GM12878 (cell line): ENCODE measurements at regions not wholly inside any gene's neighbourhood (a gene's known extent, or its start where the extent isn't known, plus 50 kb on each side); places are given as distances from the start of the nearest gene placed in this dataset.

ENCODE experiments used
- ATAC-seq: fragments of 200-7000 bp; cut with Tn5 transposase; 3 replicates; pipeline ENCODE4 v1.9.1; 2020; ENCODE audit warnings: mild to moderate bottlenecking, moderate library complexity
- BruUV-seq: library from RNA; stranded (reverse); fragments of 400-500 nt; replicated peaks from 2 replicates; lab custom pipeline; 2021; lab: Mats Ljungman, UMichigan
- CTCF ChIA-PET: fragments of 300-600 bp; sonication (Branson Sonifier 250); formaldehyde crosslinking; extraction: SDS; loops from one replicate; lab custom pipeline; 2021; ENCODE audit warnings: inconsistent platforms; lab: Yijun Ruan, JAX
- POLR2A ChIA-PET: fragments of 350-600 bp; formaldehyde crosslinking; extraction: SDS; loops from one replicate; lab custom pipeline; 2021; ENCODE audit warnings: inconsistent platforms; lab: Charles Lee
- RAD21 ChIA-PET: fragments of 300-600 bp; sonication (Branson Sonifier 250); formaldehyde crosslinking; loops from one replicate; lab custom pipeline; 2023; ENCODE audit warnings: antibody characterized with exemption; ENCODE audit not compliant: unreplicated experiment; lab: Charles Lee
- SMC1A ChIA-PET: fragments of 300-600 bp; sonication (Branson Sonifier 250); formaldehyde crosslinking; loops from one replicate; lab custom pipeline; 2023; ENCODE audit not compliant: unreplicated experiment, uncharacterized antibody; lab: Charles Lee
- DNase-seq: peaks from one replicate; pipeline ENCODE4 v3.0.0-alpha.2; 2011; ENCODE audit warnings: low read depth, low spot score
- FAIRE-seq: peaks from 3 replicates; lab custom pipeline; 2011; peaks lifted over from hg19 to GRCh38; lab: Jason Lieb, UNC
- H2AFZ ChIP-seq: 2 replicates; pipeline ENCODE4 v1.6.0; 2011; ENCODE audit warnings: low read depth, low read length, control low read depth; ENCODE audit not compliant: control insufficient read depth
- H3K27ac ChIP-seq: 2 replicates; pipeline ENCODE4 v1.5.1; 2011; ENCODE audit warnings: control low read depth; ENCODE audit not compliant: control insufficient read depth, insufficient read depth
- H3K27me3 ChIP-seq, 2 experiments: replicated peaks in 1 of 2; 2 replicates each; pipeline versions ENCODE4 v1.6.0 to v1.6.1; 2011; ENCODE audit warnings: low read length in 1 of 2; ENCODE audit not compliant: control insufficient read depth in 2 of 2, insufficient read depth in 2 of 2
- H3K36me3 ChIP-seq, 2 experiments: 2 replicates each; pipeline ENCODE4 v1.5.1; 2011; ENCODE audit warnings: low read length in 1 of 2; ENCODE audit not compliant: control insufficient read depth in 2 of 2, insufficient read depth in 2 of 2
- H3K4me1 ChIP-seq: 2 replicates; pipeline ENCODE4 v1.6.1; 2011; ENCODE audit warnings: mild to moderate bottlenecking, low read length, moderate library complexity, mixed read lengths; ENCODE audit not compliant: control insufficient read depth, insufficient read depth
- H3K4me2 ChIP-seq: 2 replicates; pipeline ENCODE4 v1.6.0; 2011; ENCODE audit warnings: control low read depth; ENCODE audit not compliant: control insufficient read depth, insufficient read depth
- H3K4me3 ChIP-seq: fragments of 200-600 bp; sonication (generic); 2 replicates; pipeline ENCODE4 v1.5.1; 2016
- H3K79me2 ChIP-seq: 2 replicates; pipeline ENCODE4 v1.6.0; 2011; ENCODE audit warnings: low read length; ENCODE audit not compliant: control insufficient read depth, insufficient read depth
- H3K9ac ChIP-seq: 2 replicates; pipeline ENCODE4 v1.8.0; 2011; ENCODE audit warnings: low read length, control low read depth, mixed read lengths; ENCODE audit not compliant: control insufficient read depth, insufficient read depth
- H3K9me3 ChIP-seq: replicated peaks from 3 replicates; pipeline ENCODE4 v1.5.1; 2011; ENCODE audit warnings: mild to moderate bottlenecking, low read length; ENCODE audit not compliant: control insufficient read depth, insufficient read depth
- H4K20me1 ChIP-seq: 2 replicates; pipeline ENCODE4 v1.6.0; 2011; ENCODE audit not compliant: control insufficient read depth, insufficient read depth
- CBFB ChIP-seq: IDR thresholded peaks from 2 replicates; pipeline ENCODE4 v1.6.1; 2016; ENCODE audit warnings: antibody characterized with exemption, low read depth
- CBX3 ChIP-seq: fragments of 200-600 bp; sonication (generic); IDR thresholded peaks from 2 replicates; pipeline ENCODE4 v1.6.1; 2016; ENCODE audit warnings: low read depth, borderline replicate concordance
- CHD4 ChIP-seq: fragments of 200-600 bp; sonication (generic); IDR thresholded peaks from 2 replicates; pipeline ENCODE4 v1.6.1; 2016; ENCODE audit warnings: mild to moderate bottlenecking
- ESRRA ChIP-seq: IDR thresholded peaks from 2 replicates; pipeline ENCODE4 v1.6.1; 2012; ENCODE audit warnings: mild to moderate bottlenecking, low read length, improper control_type of control experiment
- GABPA ChIP-seq: IDR thresholded peaks from 2 replicates; pipeline ENCODE4 v1.6.1; 2014; ENCODE audit warnings: antibody characterized with exemption, low read depth, mild to moderate bottlenecking, inconsistent platforms
- RAD21 ChIP-seq: IDR thresholded peaks from 2 replicates; pipeline ENCODE4 v1.6.1; 2011; ENCODE audit warnings: mild to moderate bottlenecking, low read depth, low read length, moderate library complexity; ENCODE audit not compliant: insufficient read depth
- RFX5 ChIP-seq: IDR thresholded peaks from 2 replicates; pipeline ENCODE4 v1.6.1; 2011; ENCODE audit warnings: low read depth, low read length, improper control_type of control experiment
- RUNX3 ChIP-seq: IDR thresholded peaks from 2 replicates; pipeline ENCODE4 v1.6.1; 2012; ENCODE audit warnings: low read length, inconsistent platforms
- SREBF2 ChIP-seq: IDR thresholded peaks from 2 replicates; pipeline ENCODE4 v1.6.1; 2012; ENCODE audit warnings: mild to moderate bottlenecking, low read length
- SUPT20H ChIP-seq: IDR thresholded peaks from 2 replicates; pipeline ENCODE4 v1.6.1; 2011; ENCODE audit warnings: low read depth, mild to moderate bottlenecking, low read length, moderate library complexity, borderline replicate concordance; ENCODE audit not compliant: control insufficient read depth
- TCF12 ChIP-seq: IDR thresholded peaks from 2 replicates; pipeline ENCODE4 v1.6.1; 2011; ENCODE audit warnings: low read depth, mild to moderate bottlenecking, low read length
- ZBED1 ChIP-seq: IDR thresholded peaks from 2 replicates; pipeline ENCODE4 v1.6.1; 2016; ENCODE audit warnings: borderline replicate concordance
- ZNF207 ChIP-seq: fragments of 450-650 bp; IDR thresholded peaks from 2 replicates; pipeline ENCODE4 v1.6.1; 2014; ENCODE audit warnings: antibody characterized with exemption, mild to moderate bottlenecking, borderline replicate concordance
- WGBS: methylation state at CpG from one replicate; pipeline ENCODE4 v1.1.6; 2016; ENCODE audit warnings: low lambda C conversion rate; ENCODE audit not compliant: insufficient replicate concordance, insufficient coverage; ENCODE audit errors: missing lambda C conversion rate; 5-methylcytosine and 5-hydroxymethylcytosine counted together
- in situ Hi-C: fragments of 300-500 bp; cut with MboI; formaldehyde crosslinking; loops from 9 replicates; pipeline ENCODE4 v1.14.3; 2018; ENCODE audit warnings: mixed read lengths
- intact Hi-C: fragments of 100-400 bp; cut with micrococcal nuclease; formaldehyde crosslinking; loops from one replicate; pipeline ENCODE4 v1.14.2; 2022; ENCODE audit not compliant: unreplicated experiment
- TF ChIP-seq, protein P1 (sequence below): IDR thresholded peaks from 2 replicates; pipeline ENCODE4 v1.6.1; 2012; ENCODE audit warnings: mild to moderate bottlenecking, low read depth, low read length
- TF ChIP-seq, protein P2 (sequence below): fragments of 450-650 bp; IDR thresholded peaks from 2 replicates; pipeline ENCODE4 v1.6.1; 2018; ENCODE audit warnings: borderline replicate concordance, mild to moderate bottlenecking; ENCODE audit not compliant: partially characterized antibody
- TF ChIP-seq, protein P3 (sequence below), 3 experiments: IDR thresholded peaks in 2 of 3; conservative IDR thresholded peaks in 1 of 3; 2 replicates each; pipeline ENCODE4 v1.5.1; 2011; ENCODE audit warnings: low read depth in 3 of 3, low read length in 3 of 3, mild to moderate bottlenecking in 3 of 3, control low read depth in 2 of 3, moderate library complexity in 2 of 3, inconsistent platforms in 1 of 3, mixed read lengths in 1 of 3; ENCODE audit not compliant: control insufficient read depth in 2 of 3, insufficient read depth in 1 of 3; ENCODE audit errors: extremely low read depth in 1 of 3

DNA sequence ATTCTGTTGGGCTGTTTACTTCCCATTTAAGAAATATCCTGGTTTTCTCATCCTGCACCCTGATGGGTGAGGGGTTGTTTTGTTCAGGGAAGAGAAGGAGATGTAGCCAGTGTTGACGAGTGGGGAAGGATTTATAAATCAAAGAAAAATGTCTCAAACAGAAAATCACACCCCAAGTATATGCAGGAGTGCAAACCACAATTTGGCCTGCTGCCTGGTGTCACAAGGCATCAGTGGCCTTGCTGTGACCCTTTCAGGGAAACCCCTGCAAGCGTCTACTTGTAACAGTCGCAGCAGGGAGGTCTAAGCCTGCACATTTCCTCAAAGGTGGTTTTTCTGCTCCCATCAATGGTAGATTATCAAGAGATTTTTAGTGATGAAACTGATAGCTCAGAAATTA is 132.6 kb upstream of the LRRN1 start:
- no peak overlapping the region; the same call in 1 of the 2 replicates for H3K4me3 ChIP-seq
- ChIA-PET CTCF (interaction anchor here (1.5 kb wide), 1 partner anchor 331 kb away, joined by 4 read pairs; no protein-coding TSS in a partner anchor), POLR2A (no interaction called here), SMC1A (interaction anchor here (1.3 to 1.5 kb wide), 2 partner anchors 10 to 466 kb away, joined by 3 to 4 read pairs; no protein-coding TSS in a partner anchor), RAD21 (interaction anchor here (0.6 to 2.1 kb wide), 3 partner anchors 20 to 708 kb away, joined by 3 to 10 read pairs (median 3); no protein-coding TSS in a partner anchor)
- no peaks in the 10 kb centered on the region for H3K36me3 ChIP-seq
- DNase-seq (peak; percentile 56), ATAC-seq (peak; percentile 99), FAIRE-seq (peak; percentile 23)
- H3K27ac ChIP-seq = peak overlapping the region; percentile 51
- no peaks in the 10 kb centered on the region; the same call in 2 of the 3 replicates for H3K9me3 ChIP-seq
- H3K79me2 ChIP-seq = no peaks in the 10 kb centered on the region
- H3K4me1 ChIP-seq = peaks cover 7% of the 10 kb centered on the region
- intact Hi-C loops = no loop called here
- H2AFZ ChIP-seq = peak overlapping the region; percentile 24
- BruUV-seq = no TSS peak
- no peaks in the 10 kb centered on the region; a peak in 1 of 4 replicates for H3K27me3 ChIP-seq
- 0% methylated on average over 3 of the region's 3 CpGs for WGBS
- H3K9ac ChIP-seq = no peak overlapping the region
- H4K20me1 ChIP-seq = no peaks in the 10 kb centered on the region
- H3K4me2 ChIP-seq = peak overlapping the region; percentile 70; the same call in 1 of the 2 replicates
- in situ Hi-C loops = no loop called here
- no peak for TF ChIP-seq ZNF207
- TF ChIP-seq CBFB = peak; percentile 74; the same call in 1 of the 2 replicates
- TF ChIP-seq GABPA = no peak
- TF ChIP-seq, protein P1, sequence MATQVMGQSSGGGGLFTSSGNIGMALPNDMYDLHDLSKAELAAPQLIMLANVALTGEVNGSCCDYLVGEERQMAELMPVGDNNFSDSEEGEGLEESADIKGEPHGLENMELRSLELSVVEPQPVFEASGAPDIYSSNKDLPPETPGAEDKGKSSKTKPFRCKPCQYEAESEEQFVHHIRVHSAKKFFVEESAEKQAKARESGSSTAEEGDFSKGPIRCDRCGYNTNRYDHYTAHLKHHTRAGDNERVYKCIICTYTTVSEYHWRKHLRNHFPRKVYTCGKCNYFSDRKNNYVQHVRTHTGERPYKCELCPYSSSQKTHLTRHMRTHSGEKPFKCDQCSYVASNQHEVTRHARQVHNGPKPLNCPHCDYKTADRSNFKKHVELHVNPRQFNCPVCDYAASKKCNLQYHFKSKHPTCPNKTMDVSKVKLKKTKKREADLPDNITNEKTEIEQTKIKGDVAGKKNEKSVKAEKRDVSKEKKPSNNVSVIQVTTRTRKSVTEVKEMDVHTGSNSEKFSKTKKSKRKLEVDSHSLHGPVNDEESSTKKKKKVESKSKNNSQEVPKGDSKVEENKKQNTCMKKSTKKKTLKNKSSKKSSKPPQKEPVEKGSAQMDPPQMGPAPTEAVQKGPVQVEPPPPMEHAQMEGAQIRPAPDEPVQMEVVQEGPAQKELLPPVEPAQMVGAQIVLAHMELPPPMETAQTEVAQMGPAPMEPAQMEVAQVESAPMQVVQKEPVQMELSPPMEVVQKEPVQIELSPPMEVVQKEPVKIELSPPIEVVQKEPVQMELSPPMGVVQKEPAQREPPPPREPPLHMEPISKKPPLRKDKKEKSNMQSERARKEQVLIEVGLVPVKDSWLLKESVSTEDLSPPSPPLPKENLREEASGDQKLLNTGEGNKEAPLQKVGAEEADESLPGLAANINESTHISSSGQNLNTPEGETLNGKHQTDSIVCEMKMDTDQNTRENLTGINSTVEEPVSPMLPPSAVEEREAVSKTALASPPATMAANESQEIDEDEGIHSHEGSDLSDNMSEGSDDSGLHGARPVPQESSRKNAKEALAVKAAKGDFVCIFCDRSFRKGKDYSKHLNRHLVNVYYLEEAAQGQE = no peak
- TF ChIP-seq, protein P2, sequence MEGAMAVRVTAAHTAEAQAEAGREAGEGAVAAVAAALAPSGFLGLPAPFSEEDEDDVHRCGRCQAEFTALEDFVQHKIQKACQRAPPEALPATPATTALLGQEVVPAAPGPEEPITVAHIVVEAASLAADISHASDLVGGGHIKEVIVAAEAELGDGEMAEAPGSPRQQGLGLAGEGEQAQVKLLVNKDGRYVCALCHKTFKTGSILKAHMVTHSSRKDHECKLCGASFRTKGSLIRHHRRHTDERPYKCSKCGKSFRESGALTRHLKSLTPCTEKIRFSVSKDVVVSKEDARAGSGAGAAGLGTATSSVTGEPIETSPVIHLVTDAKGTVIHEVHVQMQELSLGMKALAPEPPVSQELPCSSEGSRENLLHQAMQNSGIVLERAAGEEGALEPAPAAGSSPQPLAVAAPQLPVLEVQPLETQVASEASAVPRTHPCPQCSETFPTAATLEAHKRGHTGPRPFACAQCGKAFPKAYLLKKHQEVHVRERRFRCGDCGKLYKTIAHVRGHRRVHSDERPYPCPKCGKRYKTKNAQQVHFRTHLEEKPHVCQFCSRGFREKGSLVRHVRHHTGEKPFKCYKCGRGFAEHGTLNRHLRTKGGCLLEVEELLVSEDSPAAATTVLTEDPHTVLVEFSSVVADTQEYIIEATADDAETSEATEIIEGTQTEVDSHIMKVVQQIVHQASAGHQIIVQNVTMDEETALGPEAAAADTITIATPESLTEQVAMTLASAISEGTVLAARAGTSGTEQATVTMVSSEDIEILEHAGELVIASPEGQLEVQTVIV = no peak
- TF ChIP-seq RFX5 = no peak
- peak; percentile 97 for TF ChIP-seq RUNX3
- TF ChIP-seq TCF12 = peak; percentile 43; the same call in 1 of the 2 replicates
- no peak for TF ChIP-seq CBX3
- no peak for TF ChIP-seq ZBED1
- no peak for TF ChIP-seq ESRRA
- TF ChIP-seq RAD21 = 0 out of 2 replicates have a peak, but pooled peaks have one; percentile 0
- TF ChIP-seq, protein P3, sequence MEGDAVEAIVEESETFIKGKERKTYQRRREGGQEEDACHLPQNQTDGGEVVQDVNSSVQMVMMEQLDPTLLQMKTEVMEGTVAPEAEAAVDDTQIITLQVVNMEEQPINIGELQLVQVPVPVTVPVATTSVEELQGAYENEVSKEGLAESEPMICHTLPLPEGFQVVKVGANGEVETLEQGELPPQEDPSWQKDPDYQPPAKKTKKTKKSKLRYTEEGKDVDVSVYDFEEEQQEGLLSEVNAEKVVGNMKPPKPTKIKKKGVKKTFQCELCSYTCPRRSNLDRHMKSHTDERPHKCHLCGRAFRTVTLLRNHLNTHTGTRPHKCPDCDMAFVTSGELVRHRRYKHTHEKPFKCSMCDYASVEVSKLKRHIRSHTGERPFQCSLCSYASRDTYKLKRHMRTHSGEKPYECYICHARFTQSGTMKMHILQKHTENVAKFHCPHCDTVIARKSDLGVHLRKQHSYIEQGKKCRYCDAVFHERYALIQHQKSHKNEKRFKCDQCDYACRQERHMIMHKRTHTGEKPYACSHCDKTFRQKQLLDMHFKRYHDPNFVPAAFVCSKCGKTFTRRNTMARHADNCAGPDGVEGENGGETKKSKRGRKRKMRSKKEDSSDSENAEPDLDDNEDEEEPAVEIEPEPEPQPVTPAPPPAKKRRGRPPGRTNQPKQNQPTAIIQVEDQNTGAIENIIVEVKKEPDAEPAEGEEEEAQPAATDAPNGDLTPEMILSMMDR (IDR thresholded peaks at IDR 0.05 in 2 of 3, conservative IDR thresholded peaks at IDR 0.05 in 1 of 3; ENCODE audit: control insufficient read depth in 2 of 3, extremely low read depth in 1 of 3, insufficient read depth in 1 of 3, low read depth in 3 of 3, low read length in 3 of 3) = no peak
- TF ChIP-seq SUPT20H = no peak
- no peak for TF ChIP-seq CHD4
- no peak for TF ChIP-seq SREBF2
